ENCODE measurements at regions not wholly inside any gene's neighbourhood (a gene's known extent, or its start where the extent isn't known, plus 50 kb on each side); places are given as distances from the start of the nearest gene placed in this dataset.
A peak's percentile ranks its signal among the peaks of the same experiment; 100 is the strongest.
"Not testable (repeated sequence)": the region's sequence is repeated elsewhere in the genome, so short reads cannot be mapped to it uniquely, and the experiment has no call there.

DNA sequence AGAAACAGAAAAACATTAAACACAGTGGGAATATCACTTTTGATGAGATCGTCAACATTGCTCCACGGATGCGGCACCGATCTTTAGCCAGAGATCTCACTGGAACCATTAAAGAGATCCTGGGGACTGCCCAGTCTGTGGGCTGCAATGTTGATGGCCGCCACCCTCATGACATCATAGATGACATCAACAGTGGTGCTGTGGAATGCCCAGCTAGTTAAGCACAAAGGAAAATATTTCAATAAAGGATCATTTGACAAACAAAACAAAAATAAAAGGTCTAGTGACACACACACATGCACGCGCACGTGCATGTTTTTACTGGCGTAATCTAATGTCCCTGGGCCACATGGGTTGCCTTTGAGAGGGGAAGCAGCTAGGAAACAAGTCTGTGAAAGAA lies 78.4 kb upstream of the PIM1 start:
- TF ChIP-seq ZNF426 (tag by site-specific recombination; IDR thresholded peaks at IDR 0.05); PRDM2 (tag by site-specific recombination; IDR thresholded peaks at IDR 0.05; ENCODE audit: borderline replicate concordance); HOXC10 (CRISPR knock-in tag; IDR thresholded peaks at IDR 0.05); ZNF19 (tag by site-specific recombination; IDR thresholded peaks at IDR 0.05; ENCODE audit: low read depth): not testable (repeated sequence)
- TF ChIP-seq, protein P1, sequence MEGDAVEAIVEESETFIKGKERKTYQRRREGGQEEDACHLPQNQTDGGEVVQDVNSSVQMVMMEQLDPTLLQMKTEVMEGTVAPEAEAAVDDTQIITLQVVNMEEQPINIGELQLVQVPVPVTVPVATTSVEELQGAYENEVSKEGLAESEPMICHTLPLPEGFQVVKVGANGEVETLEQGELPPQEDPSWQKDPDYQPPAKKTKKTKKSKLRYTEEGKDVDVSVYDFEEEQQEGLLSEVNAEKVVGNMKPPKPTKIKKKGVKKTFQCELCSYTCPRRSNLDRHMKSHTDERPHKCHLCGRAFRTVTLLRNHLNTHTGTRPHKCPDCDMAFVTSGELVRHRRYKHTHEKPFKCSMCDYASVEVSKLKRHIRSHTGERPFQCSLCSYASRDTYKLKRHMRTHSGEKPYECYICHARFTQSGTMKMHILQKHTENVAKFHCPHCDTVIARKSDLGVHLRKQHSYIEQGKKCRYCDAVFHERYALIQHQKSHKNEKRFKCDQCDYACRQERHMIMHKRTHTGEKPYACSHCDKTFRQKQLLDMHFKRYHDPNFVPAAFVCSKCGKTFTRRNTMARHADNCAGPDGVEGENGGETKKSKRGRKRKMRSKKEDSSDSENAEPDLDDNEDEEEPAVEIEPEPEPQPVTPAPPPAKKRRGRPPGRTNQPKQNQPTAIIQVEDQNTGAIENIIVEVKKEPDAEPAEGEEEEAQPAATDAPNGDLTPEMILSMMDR (tag by site-specific recombination; IDR thresholded peaks at IDR 0.05), result not testable (repeated sequence)
- TF ChIP-seq ZEB2 (tag by site-specific recombination; IDR thresholded peaks at IDR 0.05), result peak; percentile 74
